Heart right ventricle (tissue), 16 donors: ENCODE measurements at regions not wholly inside any gene's neighbourhood (a gene's known extent, or its start where the extent isn't known, plus 50 kb on each side); places are given as distances from the start of the nearest gene placed in this dataset.

Source experiments
- ATAC-seq, 8 donors: fragments of 200-7000 bp; cut with Tn5 transposase; one replicate each; pipeline ENCODE4 v1.9.1; 2020; ENCODE audit warnings: mild to moderate bottlenecking in 8 of 8, moderate library complexity in 8 of 8, moderate number of reproducible peaks in 1 of 8
- DNase-seq, 2 donors: peaks; one replicate each; pipeline ENCODE4 v3.0.0-alpha.2; 2020
- H3K27ac ChIP-seq, 10 donors: fragments of 200-600 bp; sonication (generic) in 2 of 10; one replicate each; pipeline versions ENCODE4 v1.5.0 to v1.8.0; 2020 to 2022; ENCODE audit warnings: mild to moderate bottlenecking in 3 of 10
- H3K27me3 ChIP-seq, 7 donors: fragments of 200-600 bp; one replicate each; pipeline ENCODE4 v1.8.0; 2021 to 2022; ENCODE audit warnings: mild to moderate bottlenecking in 2 of 7
- H3K36me3 ChIP-seq, 9 donors: fragments of 200-600 bp; sonication (generic) in 1 of 9; one replicate each; pipeline versions ENCODE4 v1.5.0 to v1.8.0; 2020 to 2022; ENCODE audit warnings: mild to moderate bottlenecking in 2 of 9
- H3K4me1 ChIP-seq, 9 donors: fragments of 200-600 bp; sonication (generic) in 1 of 9; one replicate each; pipeline versions ENCODE4 v1.5.0 to v1.8.0; 2020 to 2022; ENCODE audit warnings: mild to moderate bottlenecking in 4 of 9
- H3K4me3 ChIP-seq, 10 donors: fragments of 200-600 bp; sonication (generic) in 2 of 10; one replicate each; pipeline versions ENCODE4 v1.5.0 to v1.8.0; 2020 to 2022; ENCODE audit warnings: mild to moderate bottlenecking in 7 of 10, moderate library complexity in 2 of 10
- H3K9me3 ChIP-seq, 11 donors: fragments of 200-600 bp in 10 of 11; sonication (generic) in 2 of 11; one replicate each; pipeline versions ENCODE4 v1.5.0 to v1.8.0; 2013 to 2022; ENCODE audit warnings: mild to moderate bottlenecking in 2 of 11, control low read depth in 1 of 11, moderate library complexity in 1 of 11
- CTCF ChIP-seq, 9 donors: fragments of 200-600 bp; sonication (generic) in 2 of 9; IDR thresholded peaks; one replicate each; pipeline versions ENCODE4 v1.5.0 to v1.8.0; 2021 to 2022; ENCODE audit warnings: antibody characterized with exemption in 9 of 9, mild to moderate bottlenecking in 5 of 9, moderate library complexity in 1 of 9
- WGBS, 2 donors: extraction: QIAGEN DNeasy Blood & Tissue Kit; methylation state at CpG; one replicate each; pipeline ENCODE4 v1.1.7; 2013; ENCODE audit warnings: inconsistent platforms in 1 of 2; 5-methylcytosine and 5-hydroxymethylcytosine counted together
- intact Hi-C, 10 donors: fragments of 100-400 bp; cut with DNase I; formaldehyde crosslinking; loops; one replicate each; pipeline versions ENCODE4 v1.11.1 to v1.14.2; 2022
- donor health status: Arrhythmogenic right ventricular cardiomyopathy.
- donor health status: ischemic (EF 13 %, LVEDD 7.1; RV severe dilation, severe dysfunction).
- donor health status: healthy with polysubstance abuse.
- donor health status: DM: no; HTN: yes; CAD: no.
- donor health status: DM: no; HTN: no; CAD: no.
- donor health status: ischemic (EF 25% LVEDD 6.9; RV normal size, moderate dysfunction).
- donor health status: ischemic (EF 25% LVEDD 5.7; RV mildly dilated, moderate dysfunction).
- donor health status: healthy.
- donor health status: DM: yes; HTN: yes; CAD: no.
- donor health status: Ischemic cardiomyopathy.
- donor health status: ischemic (EF 35%, LVEDD 5.7; RV mildly dilated, moderate dysfunction).
- donor health status: nonischemic (EF 11% LVEDD 7.7; RV severe dilation, severe dysfunction).
- donor health status: DM: yes; HTN: yes; CAD: no.
- donor health status: PGD.
- donor health status: ischemic (EF 29% LVEDD 5.4; RV normal size, mild dysfunction).
- donor health status: nonischemic (EF 23%, LVEDD 6.1; RV moderate dilation, normal function).

GRCh38 chr15:29456255-29456654 lies 186.6 kb upstream of the NSMCE3 start:
- no peak for TF ChIP-seq CTCF (IDR thresholded peaks at IDR 0.05)
- 92 to 98% methylated on average over 4 of the region's 4 CpGs for WGBS, 2 donors

GRCh38 chr15:29455530-29455929 lies 185.9 kb upstream of the NSMCE3 start:
- H3K27me3 ChIP-seq, result peaks cover 0 to 4% (median 0%) of the 10 kb centered on the region in 7 donors
- no peaks in the 10 kb centered on the region for H3K36me3 ChIP-seq
- H3K4me1 ChIP-seq, result peaks cover 0 to 11% (median 0%) of the 10 kb centered on the region in 9 donors
- H3K9me3 ChIP-seq, result no peaks in the 10 kb centered on the region
- 91 to 93% methylated on average over 4 of the region's 4 CpGs for WGBS, 2 donors
- no peak overlapping the region for H3K27ac ChIP-seq
- no peak overlapping the region for H3K4me3 ChIP-seq
- DNase-seq (no peak), ATAC-seq (no peak)
- no peak for TF ChIP-seq CTCF (IDR thresholded peaks at IDR 0.05)
- intact Hi-C loops, result loop anchor here in 1 of 10 donors (5.0 kb wide), 1 partner anchor 52 kb away; no protein-coding TSS in a partner anchor

More at GRCh38 chr15:29456255-29456654, 186.6 kb upstream of the NSMCE3 start:
- H3K4me1 ChIP-seq, result peaks cover 0 to 11% (median 0%) of the 10 kb centered on the region in 9 donors
- ATAC-seq (no peak), DNase-seq (no peak)
- intact Hi-C loops, result loop anchor here in 1 of 10 donors (5.0 kb wide), 1 partner anchor 51 kb away; no protein-coding TSS in a partner anchor
- H3K9me3 ChIP-seq, result no peaks in the 10 kb centered on the region
- peaks cover 0 to 4% (median 0%) of the 10 kb centered on the region in 7 donors for H3K27me3 ChIP-seq
- no peak overlapping the region for H3K27ac ChIP-seq
- no peak overlapping the region for H3K4me3 ChIP-seq
- H3K36me3 ChIP-seq, result no peaks in the 10 kb centered on the region

GRCh38 chr15:29455055-29455454 lies 185.4 kb upstream of the NSMCE3 start:
- intact Hi-C loops, result loop anchor here in 1 of 10 donors (5.0 kb wide), 1 partner anchor 52 kb away; no protein-coding TSS in a partner anchor

GRCh38 chr15:29454506-29454905 lies 184.9 kb upstream of the NSMCE3 start:
- Histone ChIP-seq H3K36me3 (no peaks in the 10 kb centered on the region), H3K27ac (no peak overlapping the region), H3K4me1 (peaks cover 0 to 11% (median 0%) of the 10 kb centered on the region in 9 donors), H3K9me3 (peaks cover 0 to 5% (median 0%) of the 10 kb centered on the region in 11 donors), H3K4me3 (no peak overlapping the region), H3K27me3 (peaks cover 0 to 4% (median 0%) of the 10 kb centered on the region in 7 donors)
- no peak for TF ChIP-seq CTCF (IDR thresholded peaks at IDR 0.05)
- DNase-seq (no peak), ATAC-seq (no peak)
- intact Hi-C loops, result no loop called here
- 64 to 73% methylated on average over 5 of the region's 5 CpGs for WGBS, 2 donors

More at GRCh38 chr15:29455055-29455454, 185.4 kb upstream of the NSMCE3 start:
- Histone ChIP-seq H3K9me3 (peaks cover 0 to 2% (median 0%) of the 10 kb centered on the region in 11 donors), H3K27me3 (peaks cover 0 to 4% (median 0%) of the 10 kb centered on the region in 7 donors), H3K36me3 (no peaks in the 10 kb centered on the region), H3K4me3 (no peak overlapping the region), H3K4me1 (peaks cover 0 to 11% (median 0%) of the 10 kb centered on the region in 9 donors), H3K27ac (no peak overlapping the region)
- ATAC-seq (no peak), DNase-seq (no peak)
- no peak for TF ChIP-seq CTCF (IDR thresholded peaks at IDR 0.05)
- 84 to 87% methylated on average over 3 of the region's 3 CpGs for WGBS, 2 donors
